Smooth muscle cell (in vitro differentiated cells): ENCODE measurements at regions not wholly inside any gene's neighbourhood (a gene's known extent, or its start where the extent isn't known, plus 50 kb on each side); places are given as distances from the start of the nearest gene placed in this dataset.

ENCODE experiments used
- DNase-seq: peaks from one replicate; lab custom pipeline; 2025; ENCODE audit not compliant: unreplicated experiment; lab: John Stamatoyannopoulos, UW
- H2AFZ ChIP-seq: fragments of 200-600 bp; sonication (generic); 2 replicates; pipeline ENCODE4 v1.6.0; 2016; ENCODE audit warnings: antibody characterized with exemption, low read depth, mild to moderate bottlenecking
- H3F3A ChIP-seq: fragments of 200-600 bp; sonication (generic); 2 replicates; pipeline ENCODE4 v1.6.0; 2017; ENCODE audit warnings: antibody characterized with exemption, low read depth
- H3K27ac ChIP-seq: fragments of 200-600 bp; sonication (generic); 2 replicates; pipeline ENCODE4 v1.5.1; 2016; ENCODE audit warnings: low read depth, mild to moderate bottlenecking
- H3K27me3 ChIP-seq: fragments of 200-600 bp; sonication (generic); 2 replicates; pipeline ENCODE4 v1.6.1; 2016; ENCODE audit warnings: low read depth, mild to moderate bottlenecking
- H3K36me3 ChIP-seq: fragments of 200-600 bp; sonication (generic); 2 replicates; pipeline ENCODE4 v1.5.1; 2016; ENCODE audit warnings: low read depth
- H3K4me1 ChIP-seq: fragments of 200-600 bp; sonication (generic); 2 replicates; pipeline ENCODE4 v1.5.1; 2016; ENCODE audit warnings: low read depth
- H3K4me2 ChIP-seq: fragments of 200-600 bp; sonication (generic); 2 replicates; pipeline ENCODE4 v1.6.0; 2016; ENCODE audit warnings: mild to moderate bottlenecking
- H3K4me3 ChIP-seq: fragments of 200-600 bp; sonication (generic); 2 replicates; pipeline ENCODE4 v1.5.1; 2016; ENCODE audit warnings: mild to moderate bottlenecking
- H3K79me2 ChIP-seq: fragments of 200-600 bp; sonication (generic); 2 replicates; pipeline ENCODE4 v1.6.0; 2016; ENCODE audit warnings: low read depth, mild to moderate bottlenecking
- H3K9ac ChIP-seq: fragments of 200-600 bp; sonication (generic); 2 replicates; pipeline ENCODE4 v1.6.0; 2016; ENCODE audit warnings: low read depth
- H3K9me3 ChIP-seq: fragments of 200-600 bp; sonication (generic); replicated peaks from 2 replicates; pipeline ENCODE4 v1.5.1; 2016; ENCODE audit warnings: low read depth
- H4K20me1 ChIP-seq: fragments of 200-600 bp; sonication (generic); 2 replicates; pipeline ENCODE4 v1.6.0; 2016; ENCODE audit warnings: low read depth
- CTCF ChIP-seq: fragments of 200-600 bp; sonication (generic); IDR thresholded peaks from 2 replicates; pipeline ENCODE4 v1.5.1; 2017; ENCODE audit warnings: borderline replicate concordance, mild to moderate bottlenecking, antibody characterized with exemption; ENCODE audit not compliant: insufficient read depth, poor library complexity, severe bottlenecking
- WGBS: methylation state at CpG from one replicate; pipeline ENCODE4 v1.1.7; 2016; ENCODE audit warnings: low lambda C conversion rate; 5-methylcytosine and 5-hydroxymethylcytosine counted together

GRCh38 chr13:84683448-84683847 is 801.2 kb upstream of the SLITRK1 start:
- no peak overlapping the region for H3K4me3 ChIP-seq
- H3K36me3 ChIP-seq: no peaks in the 10 kb centered on the region
- no peak overlapping the region for H3K4me2 ChIP-seq
- H2AFZ ChIP-seq: no peak overlapping the region
- H3F3A ChIP-seq: no peaks in the 10 kb centered on the region
- H3K9me3 ChIP-seq: no peaks in the 10 kb centered on the region
- H3K79me2 ChIP-seq: no peaks in the 10 kb centered on the region
- no peak overlapping the region for H3K27ac ChIP-seq
- H3K9ac ChIP-seq: no peak overlapping the region
- TF ChIP-seq CTCF: no peak
- no peaks in the 10 kb centered on the region for H4K20me1 ChIP-seq
- no peaks in the 10 kb centered on the region for H3K27me3 ChIP-seq
- DNase-seq: no peak
- no peaks in the 10 kb centered on the region for H3K4me1 ChIP-seq

GRCh38 chr13:84677836-84678235 is 795.6 kb upstream of the SLITRK1 start:
- no peaks in the 10 kb centered on the region for H3K9me3 ChIP-seq
- H3K4me1 ChIP-seq: no peaks in the 10 kb centered on the region
- H2AFZ ChIP-seq: no peak overlapping the region
- no peak overlapping the region for H3K4me3 ChIP-seq
- H3K9ac ChIP-seq: no peak overlapping the region
- no peaks in the 10 kb centered on the region for H3K27me3 ChIP-seq
- no peaks in the 10 kb centered on the region for H3K36me3 ChIP-seq
- H4K20me1 ChIP-seq: no peaks in the 10 kb centered on the region
- 98% methylated on average over 2 of the region's 2 CpGs for WGBS
- H3K27ac ChIP-seq: no peak overlapping the region
- no peak for DNase-seq
- H3K79me2 ChIP-seq: no peaks in the 10 kb centered on the region
- no peaks in the 10 kb centered on the region for H3F3A ChIP-seq
- no peak for TF ChIP-seq CTCF
- no peak overlapping the region for H3K4me2 ChIP-seq

- TF ChIP-seq CTCF: no peak
- Histone ChIP-seq H3K27me3 (no peaks in the 10 kb centered on the region), H3K9ac (no peak overlapping the region), H2AFZ (no peak overlapping the region), H3K4me3 (no peak overlapping the region), H3F3A (no peaks in the 10 kb centered on the region), H3K79me2 (no peaks in the 10 kb centered on the region), H3K4me1 (no peaks in the 10 kb centered on the region), H3K27ac (no peak overlapping the region), H3K4me2 (no peak overlapping the region), H3K36me3 (no peaks in the 10 kb centered on the region), H3K9me3 (no peaks in the 10 kb centered on the region), H4K20me1 (no peaks in the 10 kb centered on the region)
- DNase-seq: no peak
- 88% methylated on average over 3 of the region's 3 CpGs for WGBS
Measured at GRCh38 chr13:84672616-84673015, 790.3 kb upstream of the SLITRK1 start.

GRCh38 chr13:84670245-84670644 is 788.0 kb upstream of the SLITRK1 start:
- 75% methylated on average over 1 of the region's 1 CpG for WGBS
- TF ChIP-seq CTCF: no peak
- Histone ChIP-seq H3K79me2 (no peaks in the 10 kb centered on the region), H3F3A (no peaks in the 10 kb centered on the region), H3K36me3 (no peaks in the 10 kb centered on the region), H3K4me3 (no peak overlapping the region), H4K20me1 (no peaks in the 10 kb centered on the region), H3K9me3 (no peaks in the 10 kb centered on the region), H3K27ac (no peak overlapping the region), H3K27me3 (no peaks in the 10 kb centered on the region), H3K4me2 (no peak overlapping the region), H3K4me1 (no peaks in the 10 kb centered on the region), H2AFZ (no peak overlapping the region), H3K9ac (no peak overlapping the region)
- DNase-seq: no peak
